PC-9 (cell line): ENCODE measurements at regions not wholly inside any gene's neighbourhood (a gene's known extent, or its start where the extent isn't known, plus 50 kb on each side); places are given as distances from the start of the nearest gene placed in this dataset.

ENCODE experiments used
- BruUV-seq: library from RNA; stranded (reverse); fragments of 400-500 nt; replicated peaks from 2 replicates; lab custom pipeline; 2021; lab: Mats Ljungman, UMichigan
- CTCF ChIA-PET: fragments of 300-600 bp; sonication (Branson Sonifier 250); formaldehyde crosslinking; loops from one replicate; lab custom pipeline; 2022; ENCODE audit warnings: antibody characterized with exemption; lab: Charles Lee
- POLR2A ChIA-PET: fragments of 300-600 bp; sonication (Branson Sonifier 250); formaldehyde crosslinking; loops from one replicate; lab custom pipeline; 2022; ENCODE audit warnings: antibody characterized with exemption; ENCODE audit not compliant: unreplicated experiment; lab: Charles Lee
- DNase-seq, 2 experiments: peaks; one replicate each; pipeline versions ENCODE4 v3.0.0 to v3.0.0-alpha.2; 2015 to 2022; ENCODE audit warnings: mixed read lengths in 1 of 2
- H2AFZ ChIP-seq: fragments of 200-600 bp; sonication (generic); 2 replicates; pipeline ENCODE4 v1.8.1; 2017; ENCODE audit warnings: antibody characterized with exemption
- H3F3A ChIP-seq: fragments of 200-600 bp; sonication (generic); 2 replicates; pipeline ENCODE4 v1.8.1; 2017; ENCODE audit warnings: antibody characterized with exemption, mild to moderate bottlenecking, low read depth; ENCODE audit not compliant: insufficient read depth
- H3K27ac ChIP-seq: fragments of 200-600 bp; sonication (generic); 2 replicates; pipeline ENCODE4 v1.6.1; 2016; ENCODE audit warnings: mixed run types
- H3K27me3 ChIP-seq: fragments of 200-600 bp; sonication (generic); 2 replicates; pipeline ENCODE4 v1.6.1; 2016; ENCODE audit warnings: low read depth, mixed run types; ENCODE audit not compliant: insufficient read depth
- H3K36me3 ChIP-seq: fragments of 200-600 bp; sonication (generic); 2 replicates; pipeline ENCODE4 v1.6.1; 2016; ENCODE audit warnings: low read depth, mixed run types
- H3K4me1 ChIP-seq: fragments of 200-600 bp; sonication (generic); replicated peaks from 2 replicates; pipeline ENCODE4 v1.6.1; 2016; ENCODE audit warnings: mixed run types; ENCODE audit not compliant: insufficient read depth
- H3K4me2 ChIP-seq: fragments of 200-600 bp; sonication (generic); 2 replicates; pipeline ENCODE4 v1.6.1; 2017; ENCODE audit warnings: mixed run types
- H3K4me3 ChIP-seq: fragments of 200-600 bp; sonication (generic); 2 replicates; pipeline ENCODE4 v1.6.1; 2016; ENCODE audit warnings: mixed run types
- H3K79me2 ChIP-seq: fragments of 200-600 bp; sonication (generic); 2 replicates; pipeline ENCODE4 v1.6.1; 2017; ENCODE audit warnings: low read depth, mixed run types
- H3K9me2 ChIP-seq: fragments of 200-600 bp; sonication (generic); 2 replicates; pipeline ENCODE4 v1.8.1; 2017; ENCODE audit warnings: mild to moderate bottlenecking; ENCODE audit not compliant: insufficient read depth
- H3K9me3 ChIP-seq: fragments of 200-600 bp; sonication (generic); 2 replicates; pipeline ENCODE4 v1.8.1; 2016; ENCODE audit warnings: low read depth; ENCODE audit not compliant: insufficient read depth
- H4K20me1 ChIP-seq: fragments of 200-600 bp; sonication (generic); 2 replicates; pipeline ENCODE4 v1.8.1; 2017; ENCODE audit not compliant: insufficient read depth
- EZH2 ChIP-seq: fragments of 200-600 bp; sonication (generic); IDR thresholded peaks from 2 replicates; pipeline ENCODE4 v1.8.0; 2017; ENCODE audit warnings: antibody characterized with exemption, low read depth
- intact Hi-C: fragments of 100-400 bp; cut with micrococcal nuclease; formaldehyde crosslinking; loops from one replicate; pipeline ENCODE4 v1.10.0; 2022; ENCODE audit not compliant: unreplicated experiment
- TF ChIP-seq, protein P1 (sequence below): fragments of 200-600 bp; sonication (generic); conservative IDR thresholded peaks from 2 replicates; pipeline ENCODE4 v1.6.1; 2017; ENCODE audit warnings: mixed run types, antibody characterized with exemption, mild to moderate bottlenecking, moderate library complexity

DNA sequence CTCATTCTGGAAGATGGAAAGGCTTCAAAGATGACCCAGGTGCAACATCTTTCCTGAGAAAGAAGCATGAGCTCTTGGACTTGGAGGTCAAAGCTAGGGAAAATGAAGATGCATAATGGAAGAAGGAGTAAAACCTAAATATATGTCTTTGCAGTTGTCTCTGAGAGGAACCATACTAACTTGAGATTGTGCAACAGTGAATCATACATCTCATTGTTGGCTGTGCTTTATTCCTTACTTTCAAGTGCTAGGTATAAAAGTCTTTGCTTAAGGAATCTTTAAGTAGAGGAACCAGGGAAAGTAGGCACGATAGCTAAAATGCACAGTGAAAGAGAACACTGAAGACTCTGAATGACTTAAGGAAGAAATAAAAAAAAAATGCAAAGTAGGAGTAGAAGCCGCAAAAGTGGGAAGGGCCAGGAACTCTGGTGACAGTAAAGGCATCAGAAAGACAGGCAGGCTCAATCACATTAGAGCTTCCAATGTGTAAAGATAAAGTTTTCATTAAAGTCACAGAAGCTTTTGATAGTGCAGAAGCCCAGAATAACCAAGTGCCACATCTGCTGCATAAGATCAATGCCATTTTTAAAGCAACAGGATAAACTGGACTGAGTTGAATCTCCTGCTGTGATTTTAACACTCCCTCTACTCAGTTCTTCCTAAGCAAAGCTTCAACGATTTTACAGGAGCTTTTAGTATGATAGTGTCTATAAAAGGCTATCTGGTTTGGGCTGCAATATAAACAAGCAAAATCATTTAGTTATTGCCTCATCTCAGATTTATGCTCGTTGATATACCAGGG lies 432.3 kb upstream of the EDIL3 start:
- H3K9me3 ChIP-seq = no peaks in the 10 kb centered on the region
- BruUV-seq = no TSS peak
- no peaks in the 10 kb centered on the region for H3F3A ChIP-seq
- H3K36me3 ChIP-seq = no peaks in the 10 kb centered on the region
- H3K27me3 ChIP-seq = no peaks in the 10 kb centered on the region
- no peak for DNase-seq
- no peaks in the 10 kb centered on the region for H3K4me1 ChIP-seq
- H3K4me3 ChIP-seq = no peak overlapping the region
- no peaks in the 10 kb centered on the region for H4K20me1 ChIP-seq
- H3K9me2 ChIP-seq = no peaks in the 10 kb centered on the region
- no peak overlapping the region for H3K4me2 ChIP-seq
- POLR2A ChIA-PET = no interaction called here
- TF ChIP-seq, protein P1, sequence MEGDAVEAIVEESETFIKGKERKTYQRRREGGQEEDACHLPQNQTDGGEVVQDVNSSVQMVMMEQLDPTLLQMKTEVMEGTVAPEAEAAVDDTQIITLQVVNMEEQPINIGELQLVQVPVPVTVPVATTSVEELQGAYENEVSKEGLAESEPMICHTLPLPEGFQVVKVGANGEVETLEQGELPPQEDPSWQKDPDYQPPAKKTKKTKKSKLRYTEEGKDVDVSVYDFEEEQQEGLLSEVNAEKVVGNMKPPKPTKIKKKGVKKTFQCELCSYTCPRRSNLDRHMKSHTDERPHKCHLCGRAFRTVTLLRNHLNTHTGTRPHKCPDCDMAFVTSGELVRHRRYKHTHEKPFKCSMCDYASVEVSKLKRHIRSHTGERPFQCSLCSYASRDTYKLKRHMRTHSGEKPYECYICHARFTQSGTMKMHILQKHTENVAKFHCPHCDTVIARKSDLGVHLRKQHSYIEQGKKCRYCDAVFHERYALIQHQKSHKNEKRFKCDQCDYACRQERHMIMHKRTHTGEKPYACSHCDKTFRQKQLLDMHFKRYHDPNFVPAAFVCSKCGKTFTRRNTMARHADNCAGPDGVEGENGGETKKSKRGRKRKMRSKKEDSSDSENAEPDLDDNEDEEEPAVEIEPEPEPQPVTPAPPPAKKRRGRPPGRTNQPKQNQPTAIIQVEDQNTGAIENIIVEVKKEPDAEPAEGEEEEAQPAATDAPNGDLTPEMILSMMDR = no peak
- no peak for TF ChIP-seq EZH2
- intact Hi-C loops = no loop called here
- CTCF ChIA-PET = no interaction called here
- H3K27ac ChIP-seq = no peak overlapping the region
- H3K79me2 ChIP-seq = no peaks in the 10 kb centered on the region
- no peak overlapping the region for H2AFZ ChIP-seq

DNA sequence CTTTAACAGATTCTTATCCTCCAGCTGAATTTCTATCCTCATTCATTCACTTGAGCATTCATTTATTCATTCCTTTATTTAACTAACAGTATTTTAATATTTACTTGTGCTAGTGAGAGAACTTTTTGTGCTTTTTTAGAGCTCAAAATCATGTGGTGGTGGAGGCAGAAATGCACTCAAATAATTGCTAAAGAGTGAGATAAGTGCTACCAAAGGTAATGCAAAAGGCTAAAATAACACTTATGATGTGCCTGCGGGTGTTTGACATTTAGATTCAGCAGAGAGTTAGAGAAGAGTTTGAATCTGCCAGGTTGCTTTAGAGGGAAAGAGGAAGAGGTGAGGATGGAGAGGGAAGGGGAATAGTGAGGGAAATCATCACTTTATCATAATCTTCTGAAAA lies 431.5 kb upstream of the EDIL3 start:
- intact Hi-C loops = no loop called here
- no peaks in the 10 kb centered on the region for H3F3A ChIP-seq
- H3K9me3 ChIP-seq = no peaks in the 10 kb centered on the region
- no peak overlapping the region for H2AFZ ChIP-seq
- BruUV-seq = no TSS peak
- H3K27me3 ChIP-seq = no peaks in the 10 kb centered on the region
- H3K36me3 ChIP-seq = no peaks in the 10 kb centered on the region
- H3K4me3 ChIP-seq = no peak overlapping the region
- H3K9me2 ChIP-seq = no peaks in the 10 kb centered on the region
- H4K20me1 ChIP-seq = no peaks in the 10 kb centered on the region
- no peaks in the 10 kb centered on the region for H3K79me2 ChIP-seq
- TF ChIP-seq, protein P1 = no peak
- no peak for TF ChIP-seq EZH2
- no peak overlapping the region for H3K4me2 ChIP-seq
- DNase-seq = no peak
- H3K4me1 ChIP-seq = no peaks in the 10 kb centered on the region
- ChIA-PET CTCF (no interaction called here), POLR2A (no interaction called here)
- H3K27ac ChIP-seq = no peak overlapping the region

DNA sequence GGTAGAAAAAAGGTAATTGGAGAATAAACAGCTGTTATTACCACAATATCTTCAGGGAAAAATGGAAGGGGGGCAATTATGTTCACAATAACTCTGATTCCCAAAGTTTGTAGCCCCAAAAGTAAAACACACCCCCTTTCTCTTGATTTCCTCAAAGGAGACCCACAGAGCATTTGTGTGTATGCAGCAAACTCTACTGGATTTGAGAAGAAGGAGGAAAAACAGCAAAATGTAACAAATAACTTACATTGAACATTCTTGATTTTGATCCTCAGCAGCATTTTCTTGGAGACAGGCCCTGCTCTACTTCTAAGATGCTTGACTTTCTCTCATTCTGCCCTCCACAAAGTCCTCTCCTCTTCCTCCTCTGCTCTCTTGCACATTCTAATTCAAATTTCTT lies 420.8 kb upstream of the EDIL3 start:
- Histone ChIP-seq H3K9me2 (no peaks in the 10 kb centered on the region; the same call in 1 of the 2 replicates), H3K27me3 (no peaks in the 10 kb centered on the region), H4K20me1 (no peaks in the 10 kb centered on the region), H3K36me3 (no peaks in the 10 kb centered on the region), H3K4me3 (no peak overlapping the region), H2AFZ (no peak overlapping the region), H3F3A (no peaks in the 10 kb centered on the region), H3K27ac (no peak overlapping the region), H3K4me1 (no peaks in the 10 kb centered on the region), H3K79me2 (no peaks in the 10 kb centered on the region), H3K9me3 (no peaks in the 10 kb centered on the region), H3K4me2 (no peak overlapping the region)
- TF ChIP-seq, protein P1 = no peak
- no peak for TF ChIP-seq EZH2
- intact Hi-C loops = no loop called here
- POLR2A ChIA-PET = no interaction called here
- no TSS peak for BruUV-seq
- CTCF ChIA-PET = no interaction called here
- no peak for DNase-seq
